ENCODE measurements at regions not wholly inside any gene's neighbourhood (a gene's known extent, or its start where the extent isn't known, plus 50 kb on each side); places are given as distances from the start of the nearest gene placed in this dataset.

- no peak for DNase-seq
These were observed 437.7 kb downstream of the ADAMTS20 start for GRCh38 chr12:43114316-43114715.

- no peak for DNase-seq
These were observed 438.4 kb downstream of the ADAMTS20 start for GRCh38 chr12:43113616-43114015.

- DNase-seq = no peak
These were observed 438.9 kb downstream of the ADAMTS20 start for GRCh38 chr12:43113135-43113534.

GRCh38 chr12:43112101-43112920 is 439.7 kb downstream of the ADAMTS20 start:
- DNase-seq = no peak

GRCh38 chr12:43111608-43112007 is 440.4 kb downstream of the ADAMTS20 start:
- no peak for DNase-seq

GRCh38 chr12:43109631-43110345 is 442.2 kb downstream of the ADAMTS20 start:
- no peak for DNase-seq

GRCh38 chr12:43108656-43109055 is 443.3 kb downstream of the ADAMTS20 start:
- no peak for DNase-seq

- DNase-seq = no peak
These were observed 444.8 kb downstream of the ADAMTS20 start for GRCh38 chr12:43107026-43107775.

GRCh38 chr12:43106355-43106754 is 445.6 kb downstream of the ADAMTS20 start:
- DNase-seq = no peak

GRCh38 chr12:43105426-43105981 is 446.5 kb downstream of the ADAMTS20 start:
- no peak for DNase-seq

GRCh38 chr12:43104494-43104893 is 447.5 kb downstream of the ADAMTS20 start:
- no peak for DNase-seq

GRCh38 chr12:43103866-43104265 is 448.1 kb downstream of the ADAMTS20 start:
- DNase-seq = no peak

GRCh38 chr12:43102546-43103264 is 449.3 kb downstream of the ADAMTS20 start:
- no peak for DNase-seq

- no peak for DNase-seq
These were observed 451.8 kb downstream of the ADAMTS20 start for GRCh38 chr12:43100231-43100630.

GRCh38 chr12:43099691-43100163 is 452.3 kb downstream of the ADAMTS20 start:
- no peak for DNase-seq

- DNase-seq = no peak
These were observed 453.0 kb downstream of the ADAMTS20 start for GRCh38 chr12:43098766-43099550.

GRCh38 chr12:43098071-43098470 is 453.9 kb downstream of the ADAMTS20 start:
- no peak for DNase-seq

GRCh38 chr12:43097471-43097870 is 454.5 kb downstream of the ADAMTS20 start:
- DNase-seq = no peak

- no peak for DNase-seq
These were observed 456.2 kb downstream of the ADAMTS20 start for GRCh38 chr12:43095669-43096280.

- no peak for DNase-seq
These were observed 457.0 kb downstream of the ADAMTS20 start for GRCh38 chr12:43094886-43095575.
